ENCODE measurements at regions not wholly inside any gene's neighbourhood (a gene's known extent, or its start where the extent isn't known, plus 50 kb on each side); places are given as distances from the start of the nearest gene placed in this dataset.
"Not testable (repeated sequence)": the region's sequence is repeated elsewhere in the genome, so short reads cannot be mapped to it uniquely, and the experiment has no call there.

- H3K9ac ChIP-seq (ENCODE audit: low read length) = no peak overlapping the region
- no peak overlapping the region for H2BK15ac ChIP-seq (ENCODE audit: low read depth, poor library complexity, severe bottlenecking)
- no peak overlapping the region for H3K27ac ChIP-seq (ENCODE audit: low read length, poor library complexity, severe bottlenecking)
- WGBS = 96% methylated on average over 7 of the region's 8 CpGs
- no peak overlapping the region for H3K4me3 ChIP-seq (ENCODE audit: insufficient read depth in 1 of 2, low read depth in 1 of 2, low read length in 2 of 2)
- H3K4me2 ChIP-seq (ENCODE audit: low read length, poor library complexity, severe bottlenecking) = no peak overlapping the region
- H2BK5ac ChIP-seq (ENCODE audit: low read depth, low read length, poor library complexity, severe bottlenecking) = no peak overlapping the region
- no peak overlapping the region for H3K18ac ChIP-seq (ENCODE audit: low read depth in 1 of 2, low read length in 2 of 2)
- H3K23ac ChIP-seq (ENCODE audit: low read length in 2 of 2) = no peak overlapping the region
- no peak overlapping the region for H2AFZ ChIP-seq (ENCODE audit: low read depth, low read length)
- H2AK5ac ChIP-seq (ENCODE audit: low read length, severe bottlenecking) = no peak overlapping the region
- H4K8ac ChIP-seq (ENCODE audit: low read length) = no peak overlapping the region
- no peak overlapping the region for H2BK12ac ChIP-seq (ENCODE audit: low read length in 2 of 2)
- no peaks in the 10 kb centered on the region for H3K27me3 ChIP-seq (ENCODE audit: control insufficient read depth in 1 of 2, insufficient read depth in 1 of 2, low read length in 2 of 2)
- H3K79me1 ChIP-seq (replicated peaks; ENCODE audit: low read length, poor library complexity, severe bottlenecking) = no peaks in the 10 kb centered on the region
- H3K4ac ChIP-seq (ENCODE audit: low read depth in 1 of 2, low read length in 2 of 2) = peak overlapping the region in 1 of 2 experiments; percentile 8
- no peak overlapping the region for H2BK120ac ChIP-seq (ENCODE audit: low read depth, low read length)
- no peak overlapping the region for H3K14ac ChIP-seq (ENCODE audit: low read length in 2 of 2)
- peaks cover 11% of the 10 kb centered on the region for H3K9me3 ChIP-seq (ENCODE audit: control insufficient read depth, low read length)
- H3K36me3 ChIP-seq (ENCODE audit: control insufficient read depth in 1 of 2, insufficient read depth in 2 of 2, low read depth in 1 of 2, low read length in 2 of 2) = no peaks in the 10 kb centered on the region
- no peak overlapping the region for H4K91ac ChIP-seq (ENCODE audit: low read length)
- no peaks in the 10 kb centered on the region for H3K4me1 ChIP-seq (ENCODE audit: control insufficient read depth, insufficient read depth, low read depth, low read length)
- DNase-seq = no peak
Observed at GRCh38 chr4:179719766-179720450, 2277.7 kb upstream of the AGA start.

GRCh38 chr4:179726491-179726890 is 2284.3 kb upstream of the AGA start:
- H2AFZ ChIP-seq (ENCODE audit: low read depth, low read length); H2BK15ac ChIP-seq (ENCODE audit: low read depth, poor library complexity, severe bottlenecking); H3K18ac ChIP-seq (ENCODE audit: low read depth in 1 of 2, low read length in 2 of 2); DNase-seq; H2BK12ac ChIP-seq (ENCODE audit: low read length in 2 of 2); H4K8ac ChIP-seq (ENCODE audit: low read length); H3K4me2 ChIP-seq (ENCODE audit: low read length, poor library complexity, severe bottlenecking); H3K9ac ChIP-seq (ENCODE audit: low read length); H3K23ac ChIP-seq (ENCODE audit: low read length in 2 of 2); H4K91ac ChIP-seq (ENCODE audit: low read length); H3K27me3 ChIP-seq (ENCODE audit: control insufficient read depth in 1 of 2, insufficient read depth in 1 of 2, low read length in 2 of 2); H2BK5ac ChIP-seq (ENCODE audit: low read depth, low read length, poor library complexity, severe bottlenecking); H3K4me1 ChIP-seq (ENCODE audit: control insufficient read depth, insufficient read depth, low read depth, low read length); H3K27ac ChIP-seq (ENCODE audit: low read length, poor library complexity, severe bottlenecking); H3K79me1 ChIP-seq (replicated peaks; ENCODE audit: low read length, poor library complexity, severe bottlenecking); H3K4ac ChIP-seq (ENCODE audit: low read depth in 1 of 2, low read length in 2 of 2); H3K14ac ChIP-seq (ENCODE audit: low read length in 2 of 2); H3K36me3 ChIP-seq (ENCODE audit: control insufficient read depth in 1 of 2, insufficient read depth in 2 of 2, low read depth in 1 of 2, low read length in 2 of 2); H3K4me3 ChIP-seq (ENCODE audit: insufficient read depth in 1 of 2, low read depth in 1 of 2, low read length in 2 of 2); H2BK120ac ChIP-seq (ENCODE audit: low read depth, low read length); H2AK5ac ChIP-seq (ENCODE audit: low read length, severe bottlenecking): not testable (repeated sequence)
- WGBS = 73% methylated on average over 6 of the region's 6 CpGs
- peaks cover 16% of the 10 kb centered on the region for H3K9me3 ChIP-seq (ENCODE audit: control insufficient read depth, low read length)

GRCh38 chr4:179728305-179728704 is 2286.1 kb upstream of the AGA start:
- H3K27ac ChIP-seq (ENCODE audit: low read length, poor library complexity, severe bottlenecking) = no peak overlapping the region
- 76% methylated on average over 4 of the region's 4 CpGs for WGBS
- H3K36me3 ChIP-seq (ENCODE audit: control insufficient read depth in 1 of 2, insufficient read depth in 2 of 2, low read depth in 1 of 2, low read length in 2 of 2) = no peaks in the 10 kb centered on the region
- H3K4me3 ChIP-seq (ENCODE audit: insufficient read depth in 1 of 2, low read depth in 1 of 2, low read length in 2 of 2) = no peak overlapping the region
- no peak overlapping the region for H4K91ac ChIP-seq (ENCODE audit: low read length)
- H4K8ac ChIP-seq (ENCODE audit: low read length) = no peak overlapping the region
- H2BK120ac ChIP-seq (ENCODE audit: low read depth, low read length) = no peak overlapping the region
- no peak overlapping the region for H3K4me2 ChIP-seq (ENCODE audit: low read length, poor library complexity, severe bottlenecking)
- H3K4me1 ChIP-seq (ENCODE audit: control insufficient read depth, insufficient read depth, low read depth, low read length) = no peaks in the 10 kb centered on the region
- H3K18ac ChIP-seq (ENCODE audit: low read depth in 1 of 2, low read length in 2 of 2) = no peak overlapping the region
- no peak overlapping the region for H3K23ac ChIP-seq (ENCODE audit: low read length in 2 of 2)
- no peak for DNase-seq
- no peak overlapping the region for H3K14ac ChIP-seq (ENCODE audit: low read length in 2 of 2)
- no peak overlapping the region for H2AK5ac ChIP-seq (ENCODE audit: low read length, severe bottlenecking)
- H3K27me3 ChIP-seq (ENCODE audit: control insufficient read depth in 1 of 2, insufficient read depth in 1 of 2, low read length in 2 of 2) = no peaks in the 10 kb centered on the region
- H3K79me1 ChIP-seq (replicated peaks; ENCODE audit: low read length, poor library complexity, severe bottlenecking) = no peaks in the 10 kb centered on the region
- peaks cover 16% of the 10 kb centered on the region for H3K9me3 ChIP-seq (ENCODE audit: control insufficient read depth, low read length)
- no peak overlapping the region for H2BK5ac ChIP-seq (ENCODE audit: low read depth, low read length, poor library complexity, severe bottlenecking)
- H3K4ac ChIP-seq (ENCODE audit: low read depth in 1 of 2, low read length in 2 of 2) = no peak overlapping the region
- no peak overlapping the region for H2AFZ ChIP-seq (ENCODE audit: low read depth, low read length)
- no peak overlapping the region for H2BK12ac ChIP-seq (ENCODE audit: low read length in 2 of 2)
- H2BK15ac ChIP-seq (ENCODE audit: low read depth, poor library complexity, severe bottlenecking) = no peak overlapping the region
- no peak overlapping the region for H3K9ac ChIP-seq (ENCODE audit: low read length)

- not testable (repeated sequence) for H3K4me3 ChIP-seq (ENCODE audit: insufficient read depth in 1 of 2, low read depth in 1 of 2, low read length in 2 of 2); H4K91ac ChIP-seq (ENCODE audit: low read length); H4K8ac ChIP-seq (ENCODE audit: low read length); H3K23ac ChIP-seq (ENCODE audit: low read length in 2 of 2); H3K18ac ChIP-seq (ENCODE audit: low read depth in 1 of 2, low read length in 2 of 2); DNase-seq; H2BK12ac ChIP-seq (ENCODE audit: low read length in 2 of 2); H3K9ac ChIP-seq (ENCODE audit: low read length); H2BK5ac ChIP-seq (ENCODE audit: low read depth, low read length, poor library complexity, severe bottlenecking); H2AFZ ChIP-seq (ENCODE audit: low read depth, low read length); H2BK120ac ChIP-seq (ENCODE audit: low read depth, low read length); H3K4ac ChIP-seq (ENCODE audit: low read depth in 1 of 2, low read length in 2 of 2); H3K27me3 ChIP-seq (ENCODE audit: control insufficient read depth in 1 of 2, insufficient read depth in 1 of 2, low read length in 2 of 2); H2AK5ac ChIP-seq (ENCODE audit: low read length, severe bottlenecking); H3K79me1 ChIP-seq (replicated peaks; ENCODE audit: low read length, poor library complexity, severe bottlenecking); H3K4me1 ChIP-seq (ENCODE audit: control insufficient read depth, insufficient read depth, low read depth, low read length); H3K4me2 ChIP-seq (ENCODE audit: low read length, poor library complexity, severe bottlenecking); H3K36me3 ChIP-seq (ENCODE audit: control insufficient read depth in 1 of 2, insufficient read depth in 2 of 2, low read depth in 1 of 2, low read length in 2 of 2); H3K14ac ChIP-seq (ENCODE audit: low read length in 2 of 2); H2BK15ac ChIP-seq (ENCODE audit: low read depth, poor library complexity, severe bottlenecking); H3K27ac ChIP-seq (ENCODE audit: low read length, poor library complexity, severe bottlenecking)
- H3K9me3 ChIP-seq (ENCODE audit: control insufficient read depth, low read length) = peaks cover 25% of the 10 kb centered on the region
- WGBS = 96% methylated on average over 4 of the region's 6 CpGs
Observed at GRCh38 chr4:179736820-179737219, 2294.6 kb upstream of the AGA start.

Data from mesenchymal stem cell (in vitro differentiated cells and primary cell).